NCI-H1092 (cell line): ENCODE measurements at regions not wholly inside any gene's neighbourhood (a gene's known extent, or its start where the extent isn't known, plus 50 kb on each side); places are given as distances from the start of the nearest gene placed in this dataset.

Experiments
- DNase-seq: peaks from one replicate; lab custom pipeline; 2025; lab: John Stamatoyannopoulos, UW

DNA sequence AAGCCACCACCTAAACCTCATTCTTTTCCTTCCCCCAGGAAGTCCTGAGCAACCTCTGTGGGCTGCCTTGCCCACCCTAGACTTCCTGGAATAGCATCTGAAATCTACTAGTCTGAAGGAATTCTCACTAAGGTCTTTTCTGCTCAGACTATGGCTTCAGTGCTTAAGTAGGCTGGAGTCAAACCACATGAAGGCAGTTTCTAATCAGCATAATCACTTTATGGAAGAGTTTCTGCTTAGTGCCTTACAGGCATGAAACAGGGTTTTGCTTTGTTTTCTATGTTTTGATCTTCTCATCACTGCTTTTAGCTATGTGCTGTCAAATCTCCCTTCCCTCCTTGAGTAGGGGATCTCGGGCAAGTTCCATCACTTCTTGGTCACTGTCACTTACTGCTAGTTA lies 117.7 kb downstream of the WT1 start:
- no peak for DNase-seq

DNA sequence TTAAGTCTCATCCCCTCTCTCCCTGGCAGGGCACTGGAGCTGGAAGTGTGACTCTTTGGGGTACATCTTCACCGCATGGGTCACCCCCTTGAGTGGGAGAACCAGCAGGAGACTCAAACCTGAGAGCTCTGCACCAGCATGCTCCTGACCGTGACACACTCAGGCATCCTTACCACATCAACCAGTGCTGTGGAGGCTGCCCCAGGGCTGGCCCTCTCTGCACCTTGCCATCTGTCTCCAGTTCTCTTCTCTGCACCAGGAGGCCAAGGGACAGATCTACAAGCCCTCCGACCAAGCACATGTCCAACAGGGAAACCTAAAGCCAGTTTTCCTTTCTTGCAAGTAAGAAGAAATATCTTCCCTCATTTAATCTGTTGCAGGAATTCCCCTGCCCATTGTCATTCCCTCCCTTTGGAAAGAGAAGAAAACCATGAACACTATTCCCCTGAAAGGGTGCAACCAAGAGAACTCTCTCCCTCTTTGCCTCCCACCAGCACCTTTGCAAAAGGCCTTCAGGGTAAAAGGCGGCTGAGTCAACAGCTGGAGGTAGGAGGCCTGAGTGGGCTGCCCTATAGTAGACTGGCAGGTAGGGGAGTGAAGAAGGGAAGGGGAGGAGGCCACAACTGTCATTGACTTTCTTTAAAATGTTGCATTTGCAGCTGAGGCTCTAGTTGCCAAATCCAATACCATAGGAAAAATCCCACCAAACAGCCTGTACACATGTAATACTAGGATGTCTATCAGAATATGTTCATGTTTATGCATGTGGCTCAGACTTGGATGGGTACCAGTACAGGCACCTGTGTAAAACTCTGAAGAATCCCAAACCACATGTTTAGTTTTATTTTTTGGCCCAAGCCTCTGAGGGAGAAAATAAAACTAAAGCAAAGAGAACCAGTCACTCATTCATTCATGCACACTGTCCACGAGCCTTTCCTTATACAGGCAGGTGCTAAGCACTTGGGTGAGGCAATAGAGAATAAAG lies 117.0 kb downstream of the WT1 start:
- no peak for DNase-seq

DNA sequence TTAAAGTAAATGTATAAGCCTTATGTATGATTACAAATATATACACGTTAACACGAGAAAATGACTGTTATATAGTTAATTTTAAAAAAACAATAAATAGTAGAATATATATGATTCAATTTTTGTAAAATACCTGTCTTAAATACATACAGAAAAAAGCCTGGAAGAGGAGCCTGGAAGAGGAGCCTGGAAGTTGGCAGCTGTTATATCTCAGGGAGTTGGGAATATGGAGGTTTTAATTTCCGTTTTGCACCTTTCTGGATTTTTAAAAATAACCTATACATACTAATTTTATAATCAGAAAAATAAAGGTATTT lies 111.6 kb downstream of the WT1 start:
- DNase-seq, result no peak

DNA sequence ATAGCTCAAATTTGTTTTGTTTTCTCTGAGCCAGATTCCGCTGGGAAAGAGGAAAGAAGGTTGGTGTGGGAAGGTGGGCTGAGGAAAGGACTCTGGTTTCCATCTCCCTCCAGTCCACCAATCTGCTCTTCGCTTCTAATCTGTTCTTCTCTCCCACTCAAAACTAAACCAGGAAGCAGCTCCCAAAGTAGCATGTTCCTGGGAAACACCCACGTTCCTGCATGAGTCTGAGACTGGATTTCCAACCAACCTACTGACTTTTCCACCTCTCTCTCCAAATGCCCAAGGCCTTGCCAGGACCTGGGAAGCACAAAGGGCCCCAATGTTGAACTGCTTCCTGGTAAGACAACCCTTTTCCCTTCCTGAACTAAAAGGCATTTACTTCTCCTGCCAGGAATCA lies 110.2 kb downstream of the WT1 start:
- DNase-seq, result no peak

DNA sequence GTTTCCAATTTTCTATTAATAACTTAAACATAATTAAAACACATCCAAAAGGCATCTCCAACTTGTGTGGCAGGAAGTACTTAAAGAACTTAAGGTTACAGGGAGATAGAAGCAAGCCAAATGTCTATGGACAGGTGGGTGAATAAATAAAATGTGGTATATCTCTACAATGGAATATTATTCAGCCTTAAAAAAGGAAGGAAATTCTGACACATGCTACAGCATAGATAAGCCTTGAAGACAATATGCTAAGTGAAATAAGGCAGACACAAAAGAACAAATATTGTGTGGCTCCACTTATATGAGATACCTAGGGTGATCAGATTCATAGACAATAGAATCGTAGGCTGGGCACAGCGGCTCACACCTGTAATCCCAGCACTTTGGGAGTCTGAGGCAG lies 109.6 kb downstream of the WT1 start:
- no peak for DNase-seq

DNA sequence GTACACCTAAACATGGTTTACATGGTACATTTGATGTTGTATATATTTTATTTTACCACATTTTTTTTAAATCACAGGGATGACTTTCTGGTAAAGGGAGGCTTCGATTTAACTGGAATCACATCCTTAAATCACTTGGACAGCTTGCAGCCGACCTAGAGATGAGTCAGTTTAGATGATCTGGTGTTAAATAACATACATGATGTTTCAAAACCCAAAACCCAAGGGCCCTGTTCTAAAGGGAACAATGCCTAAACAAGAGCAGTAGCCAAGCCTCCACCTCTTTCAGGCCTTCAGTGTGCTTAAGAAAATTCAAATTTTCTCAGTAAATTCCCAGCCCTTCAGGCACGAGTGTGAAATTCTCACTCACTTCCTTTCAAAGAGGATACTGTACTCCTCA lies 108.8 kb downstream of the WT1 start:
- DNase-seq, result no peak

DNA sequence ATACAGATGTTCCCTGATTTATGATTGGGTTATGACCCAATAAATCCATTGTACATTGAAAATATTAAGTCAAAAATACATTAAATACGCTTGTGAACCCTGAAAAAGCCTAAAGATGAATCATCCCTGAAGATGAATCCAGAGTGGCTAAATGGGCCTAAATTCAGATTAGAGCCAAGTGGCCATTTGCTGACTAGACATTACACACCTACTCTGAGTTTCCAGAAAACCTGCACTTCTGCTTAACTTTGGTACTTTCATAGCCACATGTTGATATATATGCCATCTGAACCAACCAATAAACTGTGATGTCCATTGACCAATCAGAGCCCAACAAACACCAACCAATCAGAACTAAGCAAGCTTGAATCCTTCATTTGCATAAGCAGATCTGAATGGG lies 106.9 kb downstream of the WT1 start:
- DNase-seq, result no peak

DNA sequence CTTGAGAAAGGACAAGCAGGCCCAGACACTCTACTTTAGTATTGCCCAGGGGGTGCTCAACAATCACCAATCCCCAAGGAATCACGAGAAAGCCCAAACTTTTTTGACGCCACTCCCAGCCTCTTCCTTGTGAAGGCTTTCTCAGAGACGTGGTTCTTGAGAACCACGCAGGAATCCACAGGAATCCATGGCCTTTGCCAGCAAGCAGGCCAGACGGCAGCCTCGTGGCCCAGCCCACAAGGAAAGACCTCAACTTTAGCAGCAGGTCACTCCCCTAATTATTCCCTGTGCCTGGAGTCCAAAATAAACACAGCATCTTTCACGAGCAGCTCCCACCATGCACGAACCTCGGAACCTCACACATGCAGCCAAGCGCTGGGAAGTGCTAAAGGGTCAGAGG lies 104.2 kb downstream of the WT1 start:
- DNase-seq, result no peak

DNA sequence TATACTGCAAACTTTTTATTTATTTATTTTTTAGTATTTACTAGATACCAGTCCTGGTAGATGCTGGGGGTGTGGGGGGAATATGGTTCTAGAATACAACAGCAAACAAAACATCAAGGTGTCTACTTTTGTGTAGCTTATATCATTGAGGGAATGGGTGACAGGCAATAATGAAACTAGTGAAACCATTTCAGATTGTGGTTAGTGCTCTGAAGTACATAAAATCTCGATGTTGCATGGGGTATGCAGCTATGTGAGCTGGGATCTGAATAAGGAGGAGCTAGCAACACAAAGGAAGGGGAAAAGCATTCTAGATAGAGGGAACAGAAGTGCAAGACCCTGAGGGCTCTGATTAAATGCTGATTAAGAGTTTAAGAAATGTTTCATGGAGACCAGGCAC lies 103.5 kb downstream of the WT1 start:
- no peak for DNase-seq

DNA sequence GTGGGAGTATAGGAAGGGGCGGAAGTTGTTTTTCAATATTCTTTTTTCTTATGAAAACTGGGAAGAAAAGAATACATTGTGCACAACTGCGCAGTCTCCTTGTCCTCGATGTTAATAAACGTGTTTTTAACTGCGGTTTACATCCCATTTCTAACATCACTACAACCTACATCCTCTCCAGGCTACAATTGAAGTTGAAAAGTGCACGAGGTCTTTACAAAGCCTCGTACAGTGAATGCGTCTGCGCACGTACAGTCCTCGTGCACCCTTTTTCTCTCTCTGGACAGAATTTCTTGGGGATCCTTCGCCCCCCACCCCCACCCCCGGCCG lies 102.4 kb downstream of the WT1 start:
- no peak for DNase-seq

DNA sequence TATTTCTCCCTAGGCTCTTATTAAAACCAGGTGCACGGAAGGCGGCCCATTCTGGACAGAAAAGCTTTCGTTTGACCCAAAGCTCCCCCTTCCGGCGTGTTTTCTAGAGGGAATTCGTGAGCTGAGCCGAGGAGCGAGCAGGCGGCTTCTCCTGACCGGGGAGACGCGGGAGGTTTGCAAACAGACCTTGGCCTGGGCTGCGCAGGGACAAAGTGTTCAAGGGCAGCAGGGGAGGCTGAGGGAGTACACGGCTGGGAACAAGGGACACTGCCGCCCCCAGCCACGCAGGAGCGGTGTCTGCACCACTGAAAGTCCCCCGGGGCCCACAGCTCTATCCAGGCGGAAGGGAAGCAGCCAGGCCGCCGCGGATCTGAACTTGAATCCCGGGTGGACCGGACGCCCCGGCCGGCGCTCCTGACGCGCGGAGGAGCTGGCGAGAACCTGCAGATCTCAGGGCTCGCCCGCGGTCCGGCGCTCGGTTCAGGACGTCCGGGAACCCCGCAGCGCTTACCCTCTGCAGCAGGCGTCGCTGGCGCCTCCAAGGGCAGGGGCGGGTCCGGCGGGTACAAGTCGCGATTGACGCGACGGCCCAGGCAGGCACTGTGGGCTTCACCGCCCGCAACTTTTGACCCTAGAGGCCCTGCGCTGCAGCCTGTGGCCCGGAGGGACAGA lies 101.9 kb downstream of the WT1 start:
- no peak for DNase-seq

DNA sequence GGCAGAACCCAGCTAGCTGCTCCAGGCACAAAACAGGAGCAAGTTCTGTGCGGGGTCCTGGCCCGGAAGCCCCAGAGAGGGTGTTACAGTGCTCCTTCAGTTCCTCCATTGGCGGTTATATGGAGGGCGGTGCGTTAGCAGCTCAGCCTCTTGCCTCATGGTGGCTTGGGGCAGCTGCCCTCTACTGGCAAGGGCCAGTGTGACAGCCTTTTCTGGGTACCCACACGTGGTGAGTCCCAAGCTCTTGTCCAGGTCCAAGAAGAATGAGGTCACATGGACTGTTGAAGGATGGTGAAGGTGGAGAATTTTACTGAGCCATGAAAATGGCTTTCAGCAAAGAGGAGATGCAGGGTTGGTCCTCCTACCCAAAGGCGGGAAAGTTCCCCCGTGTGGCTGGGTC lies 100.5 kb downstream of the WT1 start:
- DNase-seq, result no peak
